ENCODE measurements at regions not wholly inside any gene's neighbourhood (a gene's known extent, or its start where the extent isn't known, plus 50 kb on each side); places are given as distances from the start of the nearest gene placed in this dataset.

DNA sequence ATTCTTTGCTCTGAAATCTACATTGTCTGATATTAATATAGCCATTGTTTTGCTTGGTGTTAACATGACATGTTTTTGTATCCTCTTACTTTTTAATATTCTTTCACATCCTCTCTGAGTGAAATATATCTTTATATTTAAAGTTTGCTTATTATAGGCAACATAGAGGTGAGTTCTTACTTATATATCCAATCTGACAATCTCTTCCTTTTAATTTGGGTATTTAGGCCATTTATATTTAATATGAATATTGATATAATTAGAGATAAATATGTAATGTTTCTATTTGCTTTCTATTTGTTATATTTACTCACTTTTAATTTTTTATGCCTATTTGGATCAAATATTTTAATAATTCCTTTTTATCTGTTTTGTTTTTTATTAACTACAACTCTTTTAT is 554.1 kb upstream of the SALL1 start:
- no peak for DNase-seq

- no peak for DNase-seq
Observed at GRCh38 chr16:51701025-51701424, 550.0 kb upstream of the SALL1 start.

- DNase-seq = no peak
Observed at GRCh38 chr16:51699686-51700396, 548.8 kb upstream of the SALL1 start.

GRCh38 chr16:51698647-51699046 is 547.6 kb upstream of the SALL1 start:
- no peak for DNase-seq

DNA sequence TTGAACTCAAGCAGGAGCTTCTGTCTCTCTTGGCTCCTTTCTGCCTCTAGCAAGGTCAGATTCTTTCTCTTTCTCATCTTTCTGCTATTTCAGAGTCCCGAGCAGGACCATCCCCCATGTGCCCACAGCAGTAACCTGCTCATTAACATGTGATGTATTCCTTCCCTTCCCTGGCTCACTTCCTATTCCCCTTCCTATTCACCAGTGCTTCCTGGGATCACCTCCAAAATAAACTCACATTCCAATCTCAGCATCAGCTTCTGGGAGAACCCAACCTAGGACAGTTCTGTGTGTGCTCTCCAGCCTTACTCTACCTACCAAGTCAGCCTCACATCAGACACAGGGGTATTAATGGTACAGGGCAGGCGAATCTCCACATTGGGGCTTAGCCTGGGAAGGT is 546.4 kb upstream of the SALL1 start:
- no peak for DNase-seq

DNA sequence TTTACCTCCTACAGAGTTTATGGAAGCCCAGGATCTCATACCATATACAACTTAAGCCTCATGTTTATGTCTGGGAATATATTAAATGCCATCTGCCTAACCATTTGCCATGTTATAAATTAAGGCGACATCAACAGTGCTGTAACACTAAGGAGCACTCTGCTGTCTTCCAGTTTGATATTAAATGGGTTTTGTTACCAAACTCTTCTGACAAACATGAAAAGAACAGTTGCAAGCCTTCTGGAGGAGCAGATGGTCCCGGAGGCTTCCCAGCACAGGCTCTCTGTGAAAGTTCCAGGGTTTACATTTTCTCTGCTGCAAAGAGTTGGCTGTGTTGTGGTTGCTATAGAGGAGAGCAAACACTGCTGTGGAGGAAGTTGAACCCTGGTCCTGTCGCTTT is 545.3 kb upstream of the SALL1 start:
- DNase-seq = no peak

DNA sequence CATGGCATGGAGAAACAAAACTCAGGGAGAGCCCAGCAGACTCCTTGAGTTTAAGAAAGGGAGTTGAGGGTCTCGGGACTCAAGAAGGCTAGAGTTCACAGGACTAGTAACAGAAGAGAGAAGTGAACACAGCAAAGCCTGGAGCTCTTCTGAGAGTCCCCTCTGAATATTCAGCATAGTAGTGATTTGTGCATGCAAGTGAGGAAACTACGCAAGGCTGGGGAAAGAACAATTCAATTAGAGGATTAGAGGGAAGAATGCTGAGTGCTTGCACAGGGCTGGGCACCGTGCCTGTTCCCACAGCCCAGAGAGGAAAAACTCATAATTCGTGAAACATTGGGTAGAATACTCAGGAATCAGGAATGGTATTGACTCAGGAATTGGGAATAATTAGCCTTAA is 540.0 kb upstream of the SALL1 start:
- no peak for DNase-seq

DNA sequence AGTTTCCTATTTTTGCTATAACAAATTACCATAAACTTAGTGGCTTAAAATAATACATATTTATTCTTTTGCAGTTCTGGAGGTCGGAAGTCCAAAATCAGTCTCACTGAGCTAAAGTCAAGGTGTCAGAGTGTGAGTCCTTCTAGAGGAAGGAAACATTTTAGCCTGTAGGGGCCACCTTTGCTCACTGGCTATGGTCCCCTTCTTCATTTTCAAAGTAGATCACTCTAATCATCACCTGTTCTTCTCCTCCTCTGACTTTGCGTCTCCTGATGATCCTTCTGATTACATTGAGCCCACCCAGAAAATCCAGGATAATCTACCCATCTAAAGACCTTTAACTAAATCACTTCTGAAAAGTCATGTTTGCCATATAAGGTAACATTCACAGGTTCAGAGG is 534.4 kb upstream of the SALL1 start:
- DNase-seq = no peak

DNA sequence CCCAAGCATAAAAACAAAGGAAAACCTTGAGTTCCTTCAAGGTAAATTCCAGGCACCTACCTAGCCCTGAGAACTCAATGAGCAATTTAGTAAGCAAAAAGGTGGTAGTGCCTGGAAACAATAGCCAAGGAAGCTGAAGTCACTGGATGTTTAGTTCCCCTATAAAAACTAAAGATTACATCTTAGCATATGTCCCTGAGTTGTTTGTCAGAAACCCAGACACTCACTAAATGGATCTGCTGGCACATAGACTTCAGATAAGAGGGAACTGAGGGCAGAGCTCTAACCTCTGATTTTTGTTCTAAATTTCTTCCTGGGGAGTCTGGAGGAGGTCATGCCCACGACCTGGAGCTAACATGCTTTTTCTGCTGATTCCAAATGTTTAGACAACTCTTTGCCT is 532.8 kb upstream of the SALL1 start:
- DNase-seq = no peak

DNA sequence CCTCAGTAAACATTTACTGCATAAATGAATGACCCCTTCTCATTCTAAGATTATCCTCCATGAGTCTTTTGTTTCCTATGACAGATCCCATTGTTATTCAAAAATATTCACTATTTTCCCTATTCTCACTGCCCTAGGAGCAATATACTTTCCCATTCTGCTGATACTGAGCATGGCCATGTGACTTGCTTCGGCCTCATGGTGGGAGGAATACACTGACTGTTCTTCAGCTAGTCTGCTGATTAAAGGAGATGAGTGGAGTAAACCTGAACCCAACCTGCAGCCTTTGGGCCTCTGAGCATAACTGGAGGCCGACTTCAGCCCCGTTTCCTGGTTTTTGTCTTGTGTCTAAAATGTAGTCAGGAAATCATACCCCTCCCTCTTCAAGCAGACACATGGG is 531.8 kb upstream of the SALL1 start:
- no peak for DNase-seq

GRCh38 chr16:51674615-51675014 is 523.5 kb upstream of the SALL1 start:
- no peak for DNase-seq

- no peak for DNase-seq
Observed at GRCh38 chr16:51670527-51670926, 519.5 kb upstream of the SALL1 start.

DNA sequence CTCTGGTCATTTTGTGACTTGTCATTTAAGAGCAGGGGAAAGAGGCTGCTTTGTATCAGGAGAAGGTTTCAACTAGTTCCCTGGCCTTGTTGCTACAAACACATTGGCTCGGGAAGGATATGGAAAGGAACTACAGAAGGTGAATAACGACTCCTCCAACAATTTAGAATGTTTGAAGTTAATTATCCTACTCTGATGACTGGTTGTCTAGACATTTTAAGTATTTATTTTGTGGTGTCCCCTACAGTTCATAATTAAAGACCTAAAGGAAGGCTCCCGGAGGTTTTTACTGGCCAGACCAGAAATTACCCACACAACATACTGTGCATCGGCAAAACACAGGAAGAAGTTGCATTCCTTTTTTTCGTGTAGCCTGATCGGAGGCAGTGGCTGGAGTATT is 515.8 kb upstream of the SALL1 start:
- peak; percentile 35 for DNase-seq

- DNase-seq = no peak
Observed at GRCh38 chr16:51666074-51666473, 515.0 kb upstream of the SALL1 start.

GRCh38 chr16:51665436-51665998 is 514.4 kb upstream of the SALL1 start:
- DNase-seq = peak; percentile 46

DNA sequence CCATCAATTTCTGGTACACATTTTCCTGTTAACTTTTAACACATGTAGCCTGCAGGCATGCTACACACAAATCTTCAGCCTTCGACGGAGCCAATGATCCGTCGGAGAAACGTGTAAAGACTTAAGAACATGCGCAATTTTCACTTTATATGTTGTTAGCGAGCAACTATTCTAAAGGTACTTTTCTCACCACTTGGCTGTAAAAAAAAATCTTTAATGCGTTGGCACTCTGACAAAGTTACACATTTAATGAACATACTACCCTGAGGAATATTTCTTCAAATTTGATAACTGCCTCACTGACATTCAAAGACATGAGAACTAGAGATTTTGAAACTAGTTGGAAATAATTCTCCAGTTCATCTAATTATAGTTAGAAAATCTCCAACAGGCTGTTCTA is 507.5 kb upstream of the SALL1 start:
- no peak for DNase-seq

DNA sequence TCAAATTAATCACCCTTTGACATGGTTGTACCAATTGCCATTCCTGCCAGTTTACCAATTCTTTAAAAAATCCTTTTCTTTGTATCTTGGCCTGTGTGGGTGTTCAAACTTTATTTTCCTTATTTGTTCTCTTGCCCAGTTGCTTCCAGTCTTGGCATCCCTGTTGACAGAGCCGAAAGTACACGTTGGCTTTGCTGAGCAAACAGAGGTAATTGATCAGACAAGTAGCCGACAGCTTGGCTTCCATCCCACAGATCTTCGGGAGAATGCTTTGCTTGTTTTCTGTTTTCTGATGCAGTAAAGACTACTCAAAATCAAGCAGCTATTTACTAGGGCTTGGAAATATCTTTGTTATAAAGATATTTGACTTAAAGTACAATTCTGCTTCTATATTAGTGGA is 506.8 kb upstream of the SALL1 start:
- peak; percentile 63 for DNase-seq

DNA sequence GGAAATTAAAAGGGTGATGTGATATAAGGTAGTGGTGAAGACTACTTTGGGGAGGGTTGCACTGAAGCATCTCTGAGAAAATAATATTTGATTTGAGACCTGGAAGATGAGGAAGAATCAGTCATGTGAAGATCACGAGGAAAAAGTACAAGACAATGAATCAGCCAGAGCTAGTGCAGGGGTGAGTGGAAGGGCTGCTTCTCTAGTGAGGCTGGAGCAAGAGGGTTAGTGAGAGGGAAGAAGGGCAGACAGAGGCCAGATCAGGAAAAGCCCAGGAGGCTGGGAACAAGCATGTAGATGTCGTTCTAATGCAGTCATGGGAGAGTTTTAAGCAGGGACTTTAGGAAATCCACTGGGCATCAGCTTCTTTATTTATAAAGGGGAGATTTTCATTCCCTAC is 504.2 kb upstream of the SALL1 start:
- no peak for DNase-seq

DNA sequence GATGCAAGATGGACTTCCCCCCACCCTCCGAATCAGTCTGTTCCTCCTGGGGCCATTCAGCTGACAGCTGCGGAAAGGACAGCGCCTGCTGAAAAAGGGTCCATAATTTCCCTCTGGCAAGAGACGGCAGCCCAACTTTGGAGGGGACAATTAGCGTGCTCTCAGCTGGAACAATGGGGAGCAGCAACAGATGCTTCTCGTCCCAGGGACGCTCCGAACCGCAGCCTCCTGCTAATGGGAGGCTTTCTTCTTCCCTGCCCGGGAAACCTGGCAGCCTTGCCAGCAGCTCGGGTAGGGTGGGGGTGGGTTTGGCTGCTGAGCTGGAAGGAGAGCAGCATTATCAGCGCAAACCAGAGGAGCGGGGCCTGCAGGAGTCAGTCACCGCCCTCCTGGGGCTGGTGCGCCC is 500.0 kb upstream of the SALL1 start:
- DNase-seq = no peak

DNA sequence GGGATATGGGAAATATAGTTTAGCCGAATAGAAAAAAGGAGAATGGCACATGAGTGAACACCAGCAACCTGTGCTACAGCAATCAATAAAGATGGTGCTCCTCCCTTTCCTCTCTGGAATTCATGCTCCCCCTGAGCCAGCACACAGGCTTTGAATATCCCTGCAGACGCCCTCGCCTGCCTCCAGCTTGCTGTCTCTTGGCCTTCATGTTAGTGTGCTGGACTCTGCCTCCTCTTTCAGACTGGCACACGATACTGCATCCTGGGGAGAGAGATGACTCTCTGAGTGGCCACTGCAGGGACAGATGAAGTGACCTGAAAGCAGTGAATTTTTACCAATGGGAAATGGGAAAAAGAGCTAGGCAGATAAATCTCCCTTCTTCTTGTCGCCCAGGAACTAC is 498.6 kb upstream of the SALL1 start:
- no peak for DNase-seq

- DNase-seq = no peak
Observed at GRCh38 chr16:51648526-51648925, 497.5 kb upstream of the SALL1 start.

- no peak for DNase-seq
Observed at GRCh38 chr16:51641191-51641765, 490.2 kb upstream of the SALL1 start.

DNA sequence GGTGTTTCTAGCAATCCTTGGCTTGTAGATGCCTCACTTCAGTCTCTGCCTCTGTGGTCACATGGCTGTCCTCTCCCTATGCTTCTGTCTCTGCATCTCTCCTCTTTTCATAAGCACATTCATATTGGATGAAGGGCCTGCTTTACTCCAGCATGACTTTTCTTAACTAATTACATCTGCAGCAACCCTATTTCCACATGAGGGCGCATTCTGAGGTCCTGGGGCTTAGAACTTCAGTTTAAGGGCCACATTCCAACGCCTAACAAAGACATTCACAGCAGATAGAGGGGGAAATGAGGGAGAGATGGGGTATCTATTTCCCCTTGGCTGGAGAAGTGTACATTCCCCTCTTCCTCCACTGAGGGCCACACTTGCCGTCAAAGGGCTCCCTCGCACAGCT is 489.1 kb upstream of the SALL1 start:
- no peak for DNase-seq

GRCh38 chr16:51638339-51639135 is 487.5 kb upstream of the SALL1 start:
- no peak for DNase-seq

Data from COR-L47 (cell line).